Testis (tissue), 2 donors: ENCODE measurements at regions not wholly inside any gene's neighbourhood (a gene's known extent, or its start where the extent isn't known, plus 50 kb on each side); places are given as distances from the start of the nearest gene placed in this dataset.

Source experiments
- POLR2A ChIP-seq: fragments of 450-650 bp; IDR thresholded peaks from one replicate; pipeline ENCODE4 v1.6.1; 2017; ENCODE audit warnings: antibody characterized with exemption, mild to moderate bottlenecking, moderate library complexity
- TF ChIP-seq, protein P1 (sequence below), 3 experiments: fragments of 450-650 bp in 2 of 3; fragments of 200-600 bp in 1 of 3; sonication (generic) in 1 of 3; IDR thresholded peaks; one replicate each; pipeline ENCODE4 v1.5.1; 2016 to 2019; ENCODE audit warnings: antibody characterized with exemption in 3 of 3, mild to moderate bottlenecking in 2 of 3, moderate library complexity in 1 of 3

DNA sequence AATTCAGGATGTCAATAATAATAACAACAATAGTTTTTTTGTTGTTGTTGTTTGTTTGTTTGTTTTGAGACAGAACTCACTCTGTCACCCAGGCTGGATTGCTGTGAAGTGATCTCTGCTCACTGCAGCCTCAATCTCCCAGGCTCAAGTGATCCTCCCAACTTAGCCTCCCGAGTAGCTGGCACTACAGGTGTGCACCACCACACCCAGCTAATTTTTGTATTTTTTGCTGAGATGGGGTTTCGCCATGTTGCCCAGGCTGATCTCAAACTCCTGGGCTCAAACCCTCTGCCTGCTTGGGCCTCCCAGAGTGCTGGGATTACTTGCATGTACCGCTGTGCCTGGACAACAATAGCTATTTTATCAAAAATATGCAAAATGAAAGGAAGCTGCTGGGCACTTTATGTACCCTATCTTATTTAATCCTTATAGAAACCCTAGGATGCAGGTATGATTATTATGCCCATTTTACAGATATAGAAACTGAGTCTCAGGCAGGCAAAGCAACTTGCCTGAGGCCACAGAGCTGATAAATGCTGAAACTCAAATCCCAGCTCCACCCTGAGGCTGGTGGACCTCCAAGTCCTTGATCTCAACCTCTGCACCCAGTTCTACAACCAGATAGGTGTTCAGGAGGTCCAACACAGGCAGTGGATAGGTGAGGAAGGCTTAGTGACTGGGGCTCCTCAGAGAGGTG lies 57.4 kb upstream of the CTPS1 start:
- TF ChIP-seq, protein P1, sequence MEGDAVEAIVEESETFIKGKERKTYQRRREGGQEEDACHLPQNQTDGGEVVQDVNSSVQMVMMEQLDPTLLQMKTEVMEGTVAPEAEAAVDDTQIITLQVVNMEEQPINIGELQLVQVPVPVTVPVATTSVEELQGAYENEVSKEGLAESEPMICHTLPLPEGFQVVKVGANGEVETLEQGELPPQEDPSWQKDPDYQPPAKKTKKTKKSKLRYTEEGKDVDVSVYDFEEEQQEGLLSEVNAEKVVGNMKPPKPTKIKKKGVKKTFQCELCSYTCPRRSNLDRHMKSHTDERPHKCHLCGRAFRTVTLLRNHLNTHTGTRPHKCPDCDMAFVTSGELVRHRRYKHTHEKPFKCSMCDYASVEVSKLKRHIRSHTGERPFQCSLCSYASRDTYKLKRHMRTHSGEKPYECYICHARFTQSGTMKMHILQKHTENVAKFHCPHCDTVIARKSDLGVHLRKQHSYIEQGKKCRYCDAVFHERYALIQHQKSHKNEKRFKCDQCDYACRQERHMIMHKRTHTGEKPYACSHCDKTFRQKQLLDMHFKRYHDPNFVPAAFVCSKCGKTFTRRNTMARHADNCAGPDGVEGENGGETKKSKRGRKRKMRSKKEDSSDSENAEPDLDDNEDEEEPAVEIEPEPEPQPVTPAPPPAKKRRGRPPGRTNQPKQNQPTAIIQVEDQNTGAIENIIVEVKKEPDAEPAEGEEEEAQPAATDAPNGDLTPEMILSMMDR (IDR thresholded peaks at IDR 0.05): no peak
- no peak for TF ChIP-seq POLR2A
